ENCODE measurements at regions not wholly inside any gene's neighbourhood (a gene's known extent, or its start where the extent isn't known, plus 50 kb on each side); places are given as distances from the start of the nearest gene placed in this dataset.

GRCh38 chr6:99137314-99137713, 189.6 kb upstream of the FBXL4 start:
- TF ChIP-seq CTCF (conservative IDR thresholded peaks at IDR 0.05): no peak
- TF ChIP-seq EZH2 (IDR thresholded peaks at IDR 0.05; ENCODE audit: low read depth): no peak

All from PC-9 (cell line).